H9 (cell line): ENCODE measurements at regions not wholly inside any gene's neighbourhood (a gene's known extent, or its start where the extent isn't known, plus 50 kb on each side); places are given as distances from the start of the nearest gene placed in this dataset.

Experiments
- DNase-seq: peaks from one replicate; pipeline ENCODE4 v3.0.0-alpha.2; 2017
- H2AFZ ChIP-seq: one replicate; pipeline ENCODE4 v1.6.1; 2013; ENCODE audit warnings: mild to moderate bottlenecking, low read length, control low read depth, moderate library complexity
- H2AK5ac ChIP-seq: 2 replicates; pipeline ENCODE4 v1.6.1; 2013; ENCODE audit warnings: low read length, control low read depth, mixed read lengths; ENCODE audit not compliant: insufficient read length
- H2BK120ac ChIP-seq: one replicate; pipeline ENCODE4 v1.6.1; 2013; ENCODE audit warnings: low read depth, mild to moderate bottlenecking, low read length, control low read depth, inconsistent platforms; ENCODE audit not compliant: poor library complexity, severe bottlenecking
- H2BK12ac ChIP-seq: 2 replicates; pipeline ENCODE4 v1.6.1; 2013; ENCODE audit warnings: low read length, control low read depth, mixed read lengths, low read depth; ENCODE audit not compliant: insufficient read length
- H2BK15ac ChIP-seq: 2 replicates; pipeline ENCODE4 v1.6.1; 2013; ENCODE audit warnings: low read depth, low read length, control low read depth
- H2BK20ac ChIP-seq: one replicate; pipeline ENCODE4 v1.6.1; 2013; ENCODE audit warnings: low read depth, mild to moderate bottlenecking, low read length, control low read depth, inconsistent platforms; ENCODE audit not compliant: poor library complexity, severe bottlenecking
- H2BK5ac ChIP-seq: 2 replicates; pipeline ENCODE4 v1.6.1; 2013; ENCODE audit warnings: low read length, control low read depth, mixed read lengths; ENCODE audit not compliant: insufficient read length
- H3K14ac ChIP-seq: 2 replicates; pipeline ENCODE4 v1.6.1; 2013; ENCODE audit warnings: low read length, control low read depth; ENCODE audit not compliant: insufficient read depth
- H3K18ac ChIP-seq: 2 replicates; pipeline ENCODE4 v1.6.1; 2013; ENCODE audit warnings: low read depth, mild to moderate bottlenecking, mixed read lengths, low read length, control low read depth; ENCODE audit not compliant: insufficient read length
- H3K23ac ChIP-seq: 2 replicates; pipeline ENCODE4 v1.6.1; 2013; ENCODE audit warnings: low read length, control low read depth, mixed read lengths, low read depth; ENCODE audit not compliant: insufficient read length
- H3K23me2 ChIP-seq: 2 replicates; pipeline ENCODE4 v1.6.1; 2013; ENCODE audit warnings: low read depth, mild to moderate bottlenecking, mixed read lengths, low read length, control low read depth; ENCODE audit not compliant: insufficient read length, poor library complexity, severe bottlenecking
- H3K27ac ChIP-seq: 2 replicates; pipeline ENCODE4 v1.5.1; 2013; ENCODE audit warnings: low read length, control low read depth, mixed read lengths, low read depth; ENCODE audit not compliant: insufficient read length
- H3K27me3 ChIP-seq: 2 replicates; pipeline ENCODE4 v1.6.1; 2013; ENCODE audit warnings: low read length, control low read depth, inconsistent platforms; ENCODE audit not compliant: insufficient read depth
- H3K4ac ChIP-seq: 2 replicates; pipeline ENCODE4 v1.6.1; 2013; ENCODE audit warnings: low read depth, mild to moderate bottlenecking, control low read depth, inconsistent platforms, low read length, moderate library complexity
- H3K4me1 ChIP-seq: 2 replicates; pipeline ENCODE4 v1.6.1; 2013; ENCODE audit warnings: low read length, control low read depth, inconsistent platforms; ENCODE audit not compliant: insufficient read depth
- H3K4me2 ChIP-seq: 2 replicates; pipeline ENCODE4 v1.6.1; 2013; ENCODE audit warnings: low read length, control low read depth, mixed read lengths; ENCODE audit not compliant: insufficient read length, insufficient read depth
- H3K56ac ChIP-seq: 2 replicates; pipeline ENCODE4 v1.6.1; 2013; ENCODE audit warnings: low read depth, mild to moderate bottlenecking, mixed read lengths, low read length, control low read depth; ENCODE audit not compliant: insufficient read length
- H3K79me1 ChIP-seq: 2 replicates; pipeline ENCODE4 v1.6.1; 2013; ENCODE audit warnings: low read depth, mild to moderate bottlenecking, moderate library complexity, low read length, control low read depth, inconsistent platforms; ENCODE audit not compliant: insufficient read depth, poor library complexity, severe bottlenecking
- H3K79me2 ChIP-seq: 2 replicates; pipeline ENCODE4 v1.6.1; 2013; ENCODE audit warnings: low read length, control low read depth, inconsistent platforms; ENCODE audit not compliant: insufficient read depth
- H3K9ac ChIP-seq: 2 replicates; pipeline ENCODE4 v1.6.1; 2013; ENCODE audit warnings: low read length, control low read depth, mixed read lengths; ENCODE audit not compliant: insufficient read length; ENCODE audit errors: extremely low read depth
- H3K9me3 ChIP-seq: one replicate; pipeline ENCODE4 v1.6.1; 2013; ENCODE audit warnings: low read depth, low read length, inconsistent platforms; ENCODE audit not compliant: control insufficient read depth
- H3T11ph ChIP-seq: one replicate; pipeline ENCODE4 v1.6.1; 2013; ENCODE audit warnings: mild to moderate bottlenecking, low read length, control low read depth, inconsistent platforms
- H4K20me1 ChIP-seq: one replicate; pipeline ENCODE4 v1.6.1; 2013; ENCODE audit not compliant: control insufficient read depth, insufficient read length, insufficient read depth
- H4K5ac ChIP-seq: 2 replicates; pipeline ENCODE4 v1.6.1; 2013; ENCODE audit warnings: low read depth, mild to moderate bottlenecking, mixed read lengths, low read length, control low read depth; ENCODE audit not compliant: insufficient read length
- H4K8ac ChIP-seq: replicated peaks from 2 replicates; pipeline ENCODE4 v1.6.1; 2013; ENCODE audit warnings: low read length, control low read depth, mixed read lengths, low read depth; ENCODE audit not compliant: insufficient read length
- H4K91ac ChIP-seq: 2 replicates; pipeline ENCODE4 v1.6.1; 2013; ENCODE audit warnings: low read depth, mild to moderate bottlenecking, moderate library complexity, mixed read lengths, low read length, control low read depth; ENCODE audit not compliant: insufficient read length
- H3K27ac Mint-ChIP-seq, 3 experiments: 2 replicates in 2 of 3; 3 replicates in 1 of 3; pipeline ENCODE4 v1.8.0; 2020 to 2021; ENCODE audit warnings: mixed read lengths in 3 of 3, mild to moderate bottlenecking in 1 of 3, moderate library complexity in 1 of 3
- H3K27me3 Mint-ChIP-seq: 2 replicates; pipeline ENCODE4 v1.8.0; 2021; ENCODE audit warnings: low read depth, mild to moderate bottlenecking, moderate library complexity, mixed read lengths
- H3K36me3 Mint-ChIP-seq, 3 experiments: 2 replicates in 2 of 3; 3 replicates in 1 of 3; pipeline ENCODE4 v1.8.0; 2020 to 2021; ENCODE audit warnings: low read depth in 3 of 3, mixed read lengths in 3 of 3; ENCODE audit not compliant: insufficient read depth in 1 of 3
- H3K4me1 Mint-ChIP-seq, 2 experiments: 2 replicates each; pipeline ENCODE4 v1.8.0; 2020; ENCODE audit warnings: mixed read lengths in 2 of 2
- H3K4me3 Mint-ChIP-seq, 2 experiments: 2 replicates in 1 of 2; 3 replicates in 1 of 2; pipeline ENCODE4 v1.8.0; 2020 to 2021; ENCODE audit warnings: mild to moderate bottlenecking in 2 of 2, mixed read lengths in 2 of 2, moderate library complexity in 1 of 2
- H3K9me3 Mint-ChIP-seq, 2 experiments: 2 replicates in 1 of 2; 3 replicates in 1 of 2; pipeline ENCODE4 v1.8.0; 2020; ENCODE audit warnings: mild to moderate bottlenecking in 2 of 2, mixed read lengths in 2 of 2, moderate library complexity in 1 of 2
- WGBS: extraction: QIAGEN DNeasy Blood & Tissue Kit; methylation state at CpG from one replicate; pipeline ENCODE4 v1.1.7; 2013; ENCODE audit warnings: missing lambda C conversion rate, low lambda C conversion rate, mixed read lengths; ENCODE audit not compliant: insufficient read length; ENCODE audit errors: extremely low coverage; 5-methylcytosine and 5-hydroxymethylcytosine counted together
- TF ChIP-seq, protein P1 (sequence below): fragments of 200-600 bp; sonication (generic); conservative IDR thresholded peaks from 3 replicates; pipeline ENCODE4 v1.8.0; 2021; ENCODE audit warnings: antibody characterized with exemption, mild to moderate bottlenecking

GRCh38 chr10:128751851-128752250, 625.6 kb upstream of the MKI67 start:
- Histone ChIP-seq H3K79me2 (no peaks in the 10 kb centered on the region), H3K4me1 (no peaks in the 10 kb centered on the region), H2BK5ac (no peak overlapping the region), H3K79me1 (no peaks in the 10 kb centered on the region), H3K4me2 (no peak overlapping the region), H2BK20ac (no peak overlapping the region), H2BK120ac (no peak overlapping the region), H3K14ac (no peak overlapping the region), H3T11ph (no peak overlapping the region), H4K5ac (no peak overlapping the region), H4K8ac (no peak overlapping the region), H3K9me3 (no peaks in the 10 kb centered on the region), H3K9ac (no peak overlapping the region), H2AFZ (no peak overlapping the region), H3K23ac (no peak overlapping the region), H2BK12ac (no peak overlapping the region), H3K27me3 (no peaks in the 10 kb centered on the region), H3K4ac (no peak overlapping the region), H4K20me1 (no peaks in the 10 kb centered on the region), H3K23me2 (no peaks in the 10 kb centered on the region), H3K56ac (no peak overlapping the region), H2AK5ac (no peak overlapping the region), H3K27ac (no peak overlapping the region), H2BK15ac (no peak overlapping the region), H4K91ac (no peak overlapping the region), H3K18ac (no peak overlapping the region)
- Mint-ChIP-seq H3K36me3 (peaks cover 0 to 12% (median 0%) of the 10 kb centered on the region in 3 experiments; a peak in 3 of 7 replicates), H3K27me3 (peaks cover 2% of the 10 kb centered on the region), H3K4me3 (no peak overlapping the region), H3K9me3 (peaks cover 8 to 15% of the 10 kb centered on the region in 2 experiments; a peak in 4 of 5 replicates), H3K4me1 (no peaks in the 10 kb centered on the region), H3K27ac (no peak overlapping the region)
- TF ChIP-seq, protein P1, sequence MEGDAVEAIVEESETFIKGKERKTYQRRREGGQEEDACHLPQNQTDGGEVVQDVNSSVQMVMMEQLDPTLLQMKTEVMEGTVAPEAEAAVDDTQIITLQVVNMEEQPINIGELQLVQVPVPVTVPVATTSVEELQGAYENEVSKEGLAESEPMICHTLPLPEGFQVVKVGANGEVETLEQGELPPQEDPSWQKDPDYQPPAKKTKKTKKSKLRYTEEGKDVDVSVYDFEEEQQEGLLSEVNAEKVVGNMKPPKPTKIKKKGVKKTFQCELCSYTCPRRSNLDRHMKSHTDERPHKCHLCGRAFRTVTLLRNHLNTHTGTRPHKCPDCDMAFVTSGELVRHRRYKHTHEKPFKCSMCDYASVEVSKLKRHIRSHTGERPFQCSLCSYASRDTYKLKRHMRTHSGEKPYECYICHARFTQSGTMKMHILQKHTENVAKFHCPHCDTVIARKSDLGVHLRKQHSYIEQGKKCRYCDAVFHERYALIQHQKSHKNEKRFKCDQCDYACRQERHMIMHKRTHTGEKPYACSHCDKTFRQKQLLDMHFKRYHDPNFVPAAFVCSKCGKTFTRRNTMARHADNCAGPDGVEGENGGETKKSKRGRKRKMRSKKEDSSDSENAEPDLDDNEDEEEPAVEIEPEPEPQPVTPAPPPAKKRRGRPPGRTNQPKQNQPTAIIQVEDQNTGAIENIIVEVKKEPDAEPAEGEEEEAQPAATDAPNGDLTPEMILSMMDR, result no peak
- DNase-seq, result no peak
- WGBS, result no CpG with 5 or more reads among the region's 3 CpGs
